AG04449 (cell line): ENCODE measurements at regions not wholly inside any gene's neighbourhood (a gene's known extent, or its start where the extent isn't known, plus 50 kb on each side); places are given as distances from the start of the nearest gene placed in this dataset.
A peak's percentile ranks its signal among the peaks of the same experiment; 100 is the strongest.

ENCODE experiments used
- CTCF ChIA-PET: fragments of 350-600 bp; formaldehyde crosslinking; extraction: SDS; loops from one replicate; lab custom pipeline; 2021; ENCODE audit warnings: antibody characterized with exemption; lab: Yijun Ruan, JAX
- POLR2A ChIA-PET: fragments of 400-600, 350-600 bp; formaldehyde crosslinking; extraction: SDS; loops from one replicate; lab custom pipeline; 2020; ENCODE audit warnings: antibody characterized with exemption, inconsistent platforms; lab: Yijun Ruan, JAX
- DNase-seq: peaks from one replicate; pipeline ENCODE4 v3.0.0-alpha.2; 2010; ENCODE audit warnings: low read depth, low spot score
- H3K4me3 ChIP-seq: 2 replicates; pipeline ENCODE4 v1.5.1; 2011; ENCODE audit warnings: low read depth, mild to moderate bottlenecking, control low read depth, low read length
- TF ChIP-seq, protein P1 (sequence below): IDR thresholded peaks from one replicate; pipeline ENCODE4 v1.5.1; 2011; ENCODE audit warnings: mild to moderate bottlenecking, moderate library complexity, low read length, control low read depth, inconsistent platforms; ENCODE audit not compliant: insufficient read depth; ENCODE audit errors: missing control alignments

DNA sequence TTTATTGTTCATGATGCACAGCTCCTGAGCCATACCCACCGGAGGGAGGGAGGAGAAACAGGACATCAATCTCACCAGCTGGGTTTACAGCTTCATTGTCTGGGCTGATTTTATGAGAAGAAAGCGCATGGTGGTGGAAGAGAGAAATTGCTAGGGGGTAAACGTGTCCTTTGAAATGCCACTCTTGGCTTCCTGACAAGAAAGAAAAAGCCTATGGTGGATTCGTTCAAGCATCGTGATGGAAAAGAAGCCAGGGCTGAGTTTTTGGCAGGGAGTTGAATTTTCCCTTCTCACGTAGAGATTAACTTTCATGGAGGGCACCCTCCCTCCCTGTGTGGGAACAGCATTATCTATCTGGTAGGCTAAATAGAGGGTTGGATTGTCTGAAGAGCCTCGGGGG lies 502.0 kb downstream of the SLC4A3 start:
- ChIA-PET CTCF (no interaction called here), POLR2A (no interaction called here)
- no peak overlapping the region for H3K4me3 ChIP-seq
- TF ChIP-seq, protein P1, sequence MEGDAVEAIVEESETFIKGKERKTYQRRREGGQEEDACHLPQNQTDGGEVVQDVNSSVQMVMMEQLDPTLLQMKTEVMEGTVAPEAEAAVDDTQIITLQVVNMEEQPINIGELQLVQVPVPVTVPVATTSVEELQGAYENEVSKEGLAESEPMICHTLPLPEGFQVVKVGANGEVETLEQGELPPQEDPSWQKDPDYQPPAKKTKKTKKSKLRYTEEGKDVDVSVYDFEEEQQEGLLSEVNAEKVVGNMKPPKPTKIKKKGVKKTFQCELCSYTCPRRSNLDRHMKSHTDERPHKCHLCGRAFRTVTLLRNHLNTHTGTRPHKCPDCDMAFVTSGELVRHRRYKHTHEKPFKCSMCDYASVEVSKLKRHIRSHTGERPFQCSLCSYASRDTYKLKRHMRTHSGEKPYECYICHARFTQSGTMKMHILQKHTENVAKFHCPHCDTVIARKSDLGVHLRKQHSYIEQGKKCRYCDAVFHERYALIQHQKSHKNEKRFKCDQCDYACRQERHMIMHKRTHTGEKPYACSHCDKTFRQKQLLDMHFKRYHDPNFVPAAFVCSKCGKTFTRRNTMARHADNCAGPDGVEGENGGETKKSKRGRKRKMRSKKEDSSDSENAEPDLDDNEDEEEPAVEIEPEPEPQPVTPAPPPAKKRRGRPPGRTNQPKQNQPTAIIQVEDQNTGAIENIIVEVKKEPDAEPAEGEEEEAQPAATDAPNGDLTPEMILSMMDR: no peak
- no peak for DNase-seq

DNA sequence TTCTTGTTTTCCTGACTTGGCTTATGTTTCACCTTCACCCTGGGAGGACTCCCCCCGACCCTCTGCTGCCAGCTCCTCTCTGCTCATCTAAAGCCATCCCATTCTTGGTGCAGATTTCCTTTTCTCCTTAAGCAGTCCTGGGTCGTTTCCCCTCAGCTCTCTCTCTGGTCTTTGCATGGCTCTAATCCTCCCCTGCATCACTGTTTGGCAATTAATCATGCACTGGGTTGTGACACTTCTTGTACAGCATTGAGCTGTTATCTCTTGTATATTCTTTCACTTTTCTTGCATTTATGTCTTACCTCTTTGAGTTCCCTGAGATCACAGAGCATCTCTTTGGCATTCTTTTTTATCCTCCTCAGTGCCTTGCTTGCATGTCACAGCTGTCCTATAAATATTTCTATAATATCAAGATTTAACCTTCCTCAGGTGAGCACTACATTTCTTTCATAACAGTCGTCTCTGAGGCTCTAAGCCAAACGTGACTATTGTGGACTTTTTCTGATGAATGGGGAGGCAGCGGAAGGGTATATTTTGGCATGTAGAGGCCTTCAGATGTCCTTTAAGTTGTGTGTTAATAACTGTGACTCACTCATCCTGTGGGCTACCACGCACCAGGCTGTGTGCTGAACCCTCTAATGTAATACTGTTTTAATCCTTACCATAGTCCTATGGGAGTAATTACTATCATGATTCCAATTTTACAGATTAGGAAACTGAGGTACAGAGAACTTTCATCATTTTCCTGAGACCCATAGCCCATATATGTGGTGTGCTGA lies 507.5 kb downstream of the SLC4A3 start:
- CTCF ChIA-PET: interaction anchor here (1.2 kb wide), 1 partner anchor 19 kb away, joined by 3 read pairs; no protein-coding TSS in a partner anchor
- POLR2A ChIA-PET: no interaction called here
- TF ChIP-seq, protein P1: no peak
- no peak overlapping the region for H3K4me3 ChIP-seq
- DNase-seq: no peak

DNA sequence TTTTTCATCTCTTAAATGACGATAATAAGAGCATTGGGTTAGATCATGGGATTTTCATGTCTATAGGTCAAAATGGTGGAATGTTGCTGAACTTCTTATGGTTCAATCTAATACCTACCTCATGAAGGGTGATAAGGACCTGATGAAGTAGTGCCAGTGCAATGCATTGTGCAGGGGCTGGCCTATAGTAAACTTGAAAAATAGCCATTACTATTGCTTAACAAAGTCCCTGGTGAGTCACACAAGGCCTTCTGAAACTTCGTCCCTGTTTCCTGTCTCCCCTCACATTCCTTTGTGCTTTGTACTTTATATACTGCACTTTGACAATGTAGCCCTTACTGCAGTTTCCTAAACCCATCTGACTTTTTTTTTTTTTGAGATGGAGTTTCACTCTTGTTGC lies 515.9 kb downstream of the SLC4A3 start:
- CTCF ChIA-PET: no interaction called here
- H3K4me3 ChIP-seq: no peak overlapping the region
- peak; percentile 41 for DNase-seq
- TF ChIP-seq, protein P1: no peak
- POLR2A ChIA-PET: no interaction called here

DNA sequence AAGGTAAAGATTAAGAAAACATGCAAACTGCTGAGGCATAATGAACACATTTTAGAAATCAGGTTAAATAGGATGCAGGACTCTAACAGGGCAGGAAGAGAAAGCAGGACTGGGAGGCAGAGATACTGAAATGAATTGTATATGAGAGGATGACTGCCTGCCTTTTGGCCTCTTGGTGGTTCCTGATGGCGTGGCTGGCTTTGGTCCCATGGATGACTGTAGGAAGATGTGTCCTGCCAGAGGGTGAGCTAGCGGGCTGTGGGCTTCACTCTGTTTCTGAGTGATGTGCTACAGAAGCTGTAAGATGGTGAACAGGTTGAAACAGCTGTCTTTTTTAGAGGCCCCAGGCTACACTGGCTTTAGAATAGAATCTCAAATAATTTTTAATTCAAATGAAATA lies 517.0 kb downstream of the SLC4A3 start:
- ChIA-PET CTCF (no interaction called here), POLR2A (no interaction called here)
- DNase-seq: no peak
- H3K4me3 ChIP-seq: no peak overlapping the region
- TF ChIP-seq, protein P1: no peak

DNA sequence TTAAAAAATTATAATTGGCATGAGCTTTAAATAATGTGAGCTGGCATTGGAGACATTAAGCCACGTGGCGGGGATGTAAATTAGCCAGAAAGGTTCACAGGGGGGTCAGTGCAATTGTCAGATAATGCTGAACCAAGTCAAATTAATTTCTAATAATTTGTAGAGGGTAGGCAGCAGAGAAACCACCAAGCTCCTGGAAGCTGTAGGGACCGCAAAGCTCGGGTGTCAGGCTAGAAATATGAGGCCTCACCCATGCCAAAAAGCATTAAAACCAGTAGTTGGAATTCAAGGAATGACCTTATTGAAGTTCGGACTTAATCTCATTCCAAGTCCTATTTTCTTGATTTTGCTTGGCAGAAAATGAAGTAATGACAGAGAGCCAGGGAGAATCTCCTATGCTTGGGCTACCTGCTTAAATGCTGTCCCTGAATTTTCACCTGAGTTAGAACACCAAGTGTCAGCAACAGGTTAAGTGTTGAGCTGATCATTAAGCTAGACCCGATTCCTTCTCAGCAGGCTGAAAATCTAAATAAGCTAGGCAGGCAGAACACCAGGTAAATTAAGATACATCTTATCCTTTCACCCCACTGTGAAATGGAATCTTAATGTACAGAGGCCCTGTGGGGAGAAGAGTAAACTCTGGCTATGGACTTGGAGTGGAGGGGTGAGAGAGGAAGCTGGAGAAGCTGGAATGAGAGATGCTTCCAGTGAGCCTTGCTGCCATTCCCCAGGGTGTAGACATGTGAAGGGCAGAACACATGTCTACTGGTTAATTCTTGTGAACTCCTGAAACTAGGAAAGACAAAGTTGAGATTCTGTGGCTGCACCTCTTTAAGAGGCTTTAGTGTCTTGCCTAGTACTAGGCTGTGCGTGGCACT lies 520.0 kb downstream of the SLC4A3 start:
- no peak overlapping the region for H3K4me3 ChIP-seq
- peak; percentile 47 for DNase-seq
- ChIA-PET POLR2A (no interaction called here), CTCF (interaction anchor here (0.9 to 1.3 kb wide), 2 partner anchors 150 to 411 kb away, joined by 3 to 4 read pairs; no protein-coding TSS in a partner anchor)
- TF ChIP-seq, protein P1: no peak

DNA sequence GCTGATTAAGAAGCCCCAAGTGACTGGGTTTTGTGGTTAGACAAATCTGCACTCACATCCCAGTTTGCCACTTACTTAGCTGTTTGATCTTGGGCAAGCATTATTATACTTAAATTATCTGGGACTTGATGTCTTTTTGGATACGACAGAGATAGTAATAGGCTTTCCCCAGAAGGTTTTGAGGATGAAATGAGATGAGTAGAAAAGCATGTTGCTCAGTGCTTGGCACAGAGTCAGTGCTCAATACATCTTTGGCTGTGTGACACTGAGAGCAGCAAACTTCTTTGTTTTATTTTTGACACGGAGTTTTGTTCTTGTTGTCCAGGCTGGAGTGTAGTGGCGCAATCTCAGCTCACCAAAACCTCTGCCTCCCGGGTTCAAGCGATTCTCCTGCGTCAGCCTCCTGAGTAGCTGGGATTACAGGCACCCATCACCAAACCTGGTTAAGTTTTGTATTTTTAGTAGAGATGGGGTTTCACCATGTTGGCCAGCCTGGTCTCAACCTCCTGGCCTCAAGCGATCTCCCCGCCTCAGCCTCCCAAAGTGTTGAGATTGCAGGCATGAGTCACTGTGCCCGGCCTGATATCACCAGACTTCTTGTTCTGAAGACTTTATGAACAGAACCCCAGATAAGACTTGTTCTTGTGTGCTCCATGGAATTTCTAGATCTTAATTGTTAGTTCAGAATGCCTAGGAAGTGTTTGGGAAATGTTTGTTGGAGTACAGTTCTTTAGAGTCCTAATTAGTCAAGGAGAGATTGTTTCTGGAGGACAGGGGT lies 521.2 kb downstream of the SLC4A3 start:
- CTCF ChIA-PET: interaction anchor here (0.9 to 1.3 kb wide), 2 partner anchors 151 to 412 kb away, joined by 3 to 4 read pairs; no protein-coding TSS in a partner anchor
- TF ChIP-seq, protein P1: no peak
- no peak overlapping the region for H3K4me3 ChIP-seq
- POLR2A ChIA-PET: no interaction called here
- DNase-seq: no peak
